ENCODE measurements at regions not wholly inside any gene's neighbourhood (a gene's known extent, or its start where the extent isn't known, plus 50 kb on each side); places are given as distances from the start of the nearest gene placed in this dataset.

DNA sequence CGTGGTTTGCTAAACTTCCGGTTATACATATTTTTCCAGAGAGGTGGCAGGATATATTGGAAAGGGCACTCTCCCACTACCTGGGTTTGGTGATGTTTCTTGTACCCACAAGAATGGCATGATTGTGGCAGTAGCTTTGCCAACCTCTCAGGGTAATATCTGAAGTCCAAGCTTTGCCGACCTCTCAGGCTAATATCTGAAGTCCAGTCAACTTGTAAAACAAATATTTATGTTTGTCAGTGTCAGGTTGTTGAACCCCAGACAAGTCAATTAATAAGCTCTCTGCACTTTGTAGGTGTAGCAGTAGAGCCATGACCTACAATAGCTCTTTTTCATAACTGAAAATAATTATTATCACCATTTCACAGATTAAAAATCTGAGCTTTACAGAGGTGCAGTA, 167.0 kb downstream of the POU4F1 start:
- no peaks in the 10 kb centered on the region for H3K27me3 ChIP-seq (ENCODE audit: insufficient read depth, low read depth, low read length)

DNA sequence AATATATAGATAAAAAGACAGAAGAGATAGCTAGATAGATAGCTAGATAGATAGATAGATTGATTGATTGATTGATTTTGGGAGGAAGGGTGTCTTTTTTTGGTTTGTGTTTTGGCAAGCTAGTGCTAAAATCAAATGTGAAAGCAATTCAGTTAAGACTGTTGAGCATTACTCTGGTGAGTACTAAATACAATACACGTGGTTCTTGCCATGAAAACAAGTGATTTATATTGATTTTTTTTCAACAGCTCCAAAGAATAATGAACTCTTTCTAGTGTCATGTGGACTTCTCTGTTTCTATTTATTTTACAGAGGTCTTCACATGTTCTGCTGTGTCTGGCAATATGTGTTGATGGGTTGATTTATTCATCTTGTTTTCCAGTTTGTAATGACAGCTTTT, 172.0 kb downstream of the POU4F1 start:
- Histone ChIP-seq H3K79me2 (replicated peaks; ENCODE audit: insufficient read depth, low read length) (no peaks in the 10 kb centered on the region), H3K9ac (ENCODE audit: low read length) (no peak overlapping the region), H3K9me3 (ENCODE audit: low read length) (no peaks in the 10 kb centered on the region), H3K9me2 (ENCODE audit: insufficient read depth, low read length) (no peaks in the 10 kb centered on the region), H2AFZ (ENCODE audit: low read depth, low read length) (no peak overlapping the region), H3K27ac (ENCODE audit: low read length) (no peak overlapping the region), H3K36me3 (ENCODE audit: insufficient read depth, low read length) (no peaks in the 10 kb centered on the region), H3F3A (ENCODE audit: insufficient read depth, low read length, poor library complexity, severe bottlenecking) (no peaks in the 10 kb centered on the region), H4K20me1 (ENCODE audit: insufficient read depth) (no peaks in the 10 kb centered on the region), H3K4me3 (ENCODE audit: low read length) (no peak overlapping the region), H3K27me3 (ENCODE audit: insufficient read depth, low read depth, low read length) (no peaks in the 10 kb centered on the region), H3K4me2 (ENCODE audit: low read length) (no peak overlapping the region)
- TF ChIP-seq, protein P1, sequence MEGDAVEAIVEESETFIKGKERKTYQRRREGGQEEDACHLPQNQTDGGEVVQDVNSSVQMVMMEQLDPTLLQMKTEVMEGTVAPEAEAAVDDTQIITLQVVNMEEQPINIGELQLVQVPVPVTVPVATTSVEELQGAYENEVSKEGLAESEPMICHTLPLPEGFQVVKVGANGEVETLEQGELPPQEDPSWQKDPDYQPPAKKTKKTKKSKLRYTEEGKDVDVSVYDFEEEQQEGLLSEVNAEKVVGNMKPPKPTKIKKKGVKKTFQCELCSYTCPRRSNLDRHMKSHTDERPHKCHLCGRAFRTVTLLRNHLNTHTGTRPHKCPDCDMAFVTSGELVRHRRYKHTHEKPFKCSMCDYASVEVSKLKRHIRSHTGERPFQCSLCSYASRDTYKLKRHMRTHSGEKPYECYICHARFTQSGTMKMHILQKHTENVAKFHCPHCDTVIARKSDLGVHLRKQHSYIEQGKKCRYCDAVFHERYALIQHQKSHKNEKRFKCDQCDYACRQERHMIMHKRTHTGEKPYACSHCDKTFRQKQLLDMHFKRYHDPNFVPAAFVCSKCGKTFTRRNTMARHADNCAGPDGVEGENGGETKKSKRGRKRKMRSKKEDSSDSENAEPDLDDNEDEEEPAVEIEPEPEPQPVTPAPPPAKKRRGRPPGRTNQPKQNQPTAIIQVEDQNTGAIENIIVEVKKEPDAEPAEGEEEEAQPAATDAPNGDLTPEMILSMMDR (IDR thresholded peaks at IDR 0.05; ENCODE audit: poor library complexity, severe bottlenecking) = no peak
- TF ChIP-seq RAD21 (conservative IDR thresholded peaks at IDR 0.05) (no peak), TAF1 (IDR thresholded peaks at IDR 0.05; ENCODE audit: low read depth) (no peak), POLR2AphosphoS5 (IDR thresholded peaks at IDR 0.05) (no peak), SMC3 (conservative IDR thresholded peaks at IDR 0.05; ENCODE audit: poor library complexity) (no peak), MXI1 (conservative IDR thresholded peaks at IDR 0.05; ENCODE audit: poor library complexity, severe bottlenecking) (no peak), EP300 (conservative IDR thresholded peaks at IDR 0.05; ENCODE audit: poor library complexity, severe bottlenecking) (no peak), EZH2 (IDR thresholded peaks at IDR 0.05; ENCODE audit: borderline replicate concordance, insufficient read depth, low read length, poor library complexity, severe bottlenecking) (no peak)
- TF ChIP-seq, protein P2, sequence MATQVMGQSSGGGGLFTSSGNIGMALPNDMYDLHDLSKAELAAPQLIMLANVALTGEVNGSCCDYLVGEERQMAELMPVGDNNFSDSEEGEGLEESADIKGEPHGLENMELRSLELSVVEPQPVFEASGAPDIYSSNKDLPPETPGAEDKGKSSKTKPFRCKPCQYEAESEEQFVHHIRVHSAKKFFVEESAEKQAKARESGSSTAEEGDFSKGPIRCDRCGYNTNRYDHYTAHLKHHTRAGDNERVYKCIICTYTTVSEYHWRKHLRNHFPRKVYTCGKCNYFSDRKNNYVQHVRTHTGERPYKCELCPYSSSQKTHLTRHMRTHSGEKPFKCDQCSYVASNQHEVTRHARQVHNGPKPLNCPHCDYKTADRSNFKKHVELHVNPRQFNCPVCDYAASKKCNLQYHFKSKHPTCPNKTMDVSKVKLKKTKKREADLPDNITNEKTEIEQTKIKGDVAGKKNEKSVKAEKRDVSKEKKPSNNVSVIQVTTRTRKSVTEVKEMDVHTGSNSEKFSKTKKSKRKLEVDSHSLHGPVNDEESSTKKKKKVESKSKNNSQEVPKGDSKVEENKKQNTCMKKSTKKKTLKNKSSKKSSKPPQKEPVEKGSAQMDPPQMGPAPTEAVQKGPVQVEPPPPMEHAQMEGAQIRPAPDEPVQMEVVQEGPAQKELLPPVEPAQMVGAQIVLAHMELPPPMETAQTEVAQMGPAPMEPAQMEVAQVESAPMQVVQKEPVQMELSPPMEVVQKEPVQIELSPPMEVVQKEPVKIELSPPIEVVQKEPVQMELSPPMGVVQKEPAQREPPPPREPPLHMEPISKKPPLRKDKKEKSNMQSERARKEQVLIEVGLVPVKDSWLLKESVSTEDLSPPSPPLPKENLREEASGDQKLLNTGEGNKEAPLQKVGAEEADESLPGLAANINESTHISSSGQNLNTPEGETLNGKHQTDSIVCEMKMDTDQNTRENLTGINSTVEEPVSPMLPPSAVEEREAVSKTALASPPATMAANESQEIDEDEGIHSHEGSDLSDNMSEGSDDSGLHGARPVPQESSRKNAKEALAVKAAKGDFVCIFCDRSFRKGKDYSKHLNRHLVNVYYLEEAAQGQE (IDR thresholded peaks at IDR 0.05; ENCODE audit: borderline replicate concordance) = no peak

More for the DNA sequence above, 167.0 kb downstream of the POU4F1 start:
- Histone ChIP-seq H3K9me3 (ENCODE audit: low read length) (no peaks in the 10 kb centered on the region), H3K9ac (ENCODE audit: low read length) (no peak overlapping the region), H2AFZ (ENCODE audit: low read depth, low read length) (no peak overlapping the region), H4K20me1 (ENCODE audit: insufficient read depth) (no peaks in the 10 kb centered on the region), H3K79me2 (replicated peaks; ENCODE audit: insufficient read depth, low read length) (no peaks in the 10 kb centered on the region), H3K27ac (ENCODE audit: low read length) (no peak overlapping the region), H3K36me3 (ENCODE audit: insufficient read depth, low read length) (no peaks in the 10 kb centered on the region), H3F3A (ENCODE audit: insufficient read depth, low read length, poor library complexity, severe bottlenecking) (no peaks in the 10 kb centered on the region), H3K9me2 (ENCODE audit: insufficient read depth, low read length) (no peaks in the 10 kb centered on the region), H3K4me3 (ENCODE audit: low read length) (no peak overlapping the region), H3K4me2 (ENCODE audit: low read length) (no peak overlapping the region)
- TF ChIP-seq EZH2 (IDR thresholded peaks at IDR 0.05; ENCODE audit: borderline replicate concordance, insufficient read depth, low read length, poor library complexity, severe bottlenecking) (no peak), RAD21 (conservative IDR thresholded peaks at IDR 0.05) (no peak), TAF1 (IDR thresholded peaks at IDR 0.05; ENCODE audit: low read depth) (no peak), POLR2AphosphoS5 (IDR thresholded peaks at IDR 0.05) (no peak), EP300 (conservative IDR thresholded peaks at IDR 0.05; ENCODE audit: poor library complexity, severe bottlenecking) (no peak), SMC3 (conservative IDR thresholded peaks at IDR 0.05; ENCODE audit: poor library complexity) (no peak), MXI1 (conservative IDR thresholded peaks at IDR 0.05; ENCODE audit: poor library complexity, severe bottlenecking) (no peak)
- TF ChIP-seq, protein P1 (IDR thresholded peaks at IDR 0.05; ENCODE audit: poor library complexity, severe bottlenecking) = no peak
- TF ChIP-seq, protein P2 (IDR thresholded peaks at IDR 0.05; ENCODE audit: borderline replicate concordance) = no peak

Data from neural cell (in vitro differentiated cells).